Parathyroid adenoma (tissue), 2 donors: ENCODE measurements at regions not wholly inside any gene's neighbourhood (a gene's known extent, or its start where the extent isn't known, plus 50 kb on each side); places are given as distances from the start of the nearest gene placed in this dataset.

Experiments used
- H2AFZ ChIP-seq: fragments of 300-600 bp; sonication (generic); one replicate; pipeline ENCODE4 v1.7.0; 2017; ENCODE audit warnings: antibody characterized with exemption, mild to moderate bottlenecking
- H3K27ac ChIP-seq: fragments of 300-600 bp; sonication (generic); one replicate; pipeline ENCODE4 v1.7.0; 2017
- H3K27me3 ChIP-seq: fragments of 300-600 bp; sonication (generic); one replicate; pipeline ENCODE4 v1.7.0; 2017; ENCODE audit warnings: low read length; ENCODE audit not compliant: control insufficient read depth, insufficient read depth
- H3K36me3 ChIP-seq: fragments of 300-600 bp; sonication (generic); one replicate; pipeline ENCODE4 v1.7.0; 2017; ENCODE audit warnings: low read length; ENCODE audit not compliant: control insufficient read depth, insufficient read depth
- H3K4me1 ChIP-seq: fragments of 300-600 bp; sonication (generic); one replicate; pipeline ENCODE4 v1.7.0; 2017; ENCODE audit warnings: control low read depth
- H3K4me2 ChIP-seq: fragments of 300-600 bp; sonication (generic); one replicate; pipeline ENCODE4 v1.7.0; 2017; ENCODE audit warnings: low read length
- H3K4me3 ChIP-seq: fragments of 300-600 bp; sonication (generic); one replicate; pipeline ENCODE4 v1.7.0; 2017; ENCODE audit warnings: low read depth, low read length
- H3K79me2 ChIP-seq: fragments of 300-600 bp; sonication (generic); one replicate; pipeline ENCODE4 v1.7.0; 2017; ENCODE audit warnings: control low read depth
- H3K9ac ChIP-seq: fragments of 300-600 bp; sonication (generic); one replicate; pipeline ENCODE4 v1.7.0; 2017; ENCODE audit warnings: mild to moderate bottlenecking
- H3K9me3 ChIP-seq: fragments of 300-600 bp; sonication (generic); one replicate; pipeline ENCODE4 v1.7.0; 2017; ENCODE audit warnings: low read length; ENCODE audit not compliant: control insufficient read depth
- TF ChIP-seq, protein P1 (sequence below): fragments of 300-600 bp; sonication (generic); IDR thresholded peaks from one replicate; pipeline ENCODE4 v1.7.0; 2017; ENCODE audit warnings: antibody characterized with exemption, mild to moderate bottlenecking
- donor health status: primary hyperparathyroidism.

GRCh38 chr1:199858171-199858570 is 169.3 kb upstream of the NR5A2 start:
- H3K36me3 ChIP-seq, result no peaks in the 10 kb centered on the region

GRCh38 chr1:199858856-199859255 is 168.7 kb upstream of the NR5A2 start:
- H3K9ac ChIP-seq, result no peak overlapping the region
- H2AFZ ChIP-seq, result no peak overlapping the region
- TF ChIP-seq, protein P1, sequence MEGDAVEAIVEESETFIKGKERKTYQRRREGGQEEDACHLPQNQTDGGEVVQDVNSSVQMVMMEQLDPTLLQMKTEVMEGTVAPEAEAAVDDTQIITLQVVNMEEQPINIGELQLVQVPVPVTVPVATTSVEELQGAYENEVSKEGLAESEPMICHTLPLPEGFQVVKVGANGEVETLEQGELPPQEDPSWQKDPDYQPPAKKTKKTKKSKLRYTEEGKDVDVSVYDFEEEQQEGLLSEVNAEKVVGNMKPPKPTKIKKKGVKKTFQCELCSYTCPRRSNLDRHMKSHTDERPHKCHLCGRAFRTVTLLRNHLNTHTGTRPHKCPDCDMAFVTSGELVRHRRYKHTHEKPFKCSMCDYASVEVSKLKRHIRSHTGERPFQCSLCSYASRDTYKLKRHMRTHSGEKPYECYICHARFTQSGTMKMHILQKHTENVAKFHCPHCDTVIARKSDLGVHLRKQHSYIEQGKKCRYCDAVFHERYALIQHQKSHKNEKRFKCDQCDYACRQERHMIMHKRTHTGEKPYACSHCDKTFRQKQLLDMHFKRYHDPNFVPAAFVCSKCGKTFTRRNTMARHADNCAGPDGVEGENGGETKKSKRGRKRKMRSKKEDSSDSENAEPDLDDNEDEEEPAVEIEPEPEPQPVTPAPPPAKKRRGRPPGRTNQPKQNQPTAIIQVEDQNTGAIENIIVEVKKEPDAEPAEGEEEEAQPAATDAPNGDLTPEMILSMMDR, result no peak
- no peak overlapping the region for H3K27ac ChIP-seq
- H3K27me3 ChIP-seq, result no peaks in the 10 kb centered on the region
- no peaks in the 10 kb centered on the region for H3K9me3 ChIP-seq
- no peaks in the 10 kb centered on the region for H3K36me3 ChIP-seq
- no peak overlapping the region for H3K4me3 ChIP-seq
- no peak overlapping the region for H3K4me2 ChIP-seq
- no peaks in the 10 kb centered on the region for H3K4me1 ChIP-seq
- no peaks in the 10 kb centered on the region for H3K79me2 ChIP-seq

More at GRCh38 chr1:199858171-199858570, 169.3 kb upstream of the NR5A2 start:
- Histone ChIP-seq H3K4me2 (no peak overlapping the region), H3K27me3 (no peaks in the 10 kb centered on the region), H3K79me2 (no peaks in the 10 kb centered on the region), H3K27ac (no peak overlapping the region), H2AFZ (no peak overlapping the region), H3K4me3 (no peak overlapping the region), H3K9me3 (no peaks in the 10 kb centered on the region), H3K4me1 (no peaks in the 10 kb centered on the region), H3K9ac (no peak overlapping the region)
- TF ChIP-seq, protein P1, result no peak

DNA sequence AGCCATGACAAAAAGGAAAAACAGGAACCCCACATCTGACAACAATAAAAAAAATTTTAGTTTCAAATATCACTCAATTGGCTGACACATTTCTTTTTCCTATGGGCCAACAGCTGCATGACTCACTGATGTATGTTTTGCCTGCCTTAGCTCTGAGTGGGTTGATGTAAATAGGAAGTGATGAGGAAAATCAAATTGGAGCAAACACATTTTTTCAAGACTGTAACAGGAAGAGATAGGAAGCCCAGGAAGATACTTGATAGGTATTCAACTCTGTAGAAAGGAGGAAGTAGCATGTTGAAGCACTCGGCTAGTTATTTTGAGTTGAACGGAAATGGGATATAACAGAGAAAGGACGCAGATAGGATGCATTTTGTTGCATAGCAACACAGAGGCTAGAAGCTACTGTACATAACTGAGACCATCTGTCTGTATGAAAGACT is 168.0 kb upstream of the NR5A2 start:
- no peaks in the 10 kb centered on the region for H3K4me1 ChIP-seq
- no peak overlapping the region for H2AFZ ChIP-seq
- no peaks in the 10 kb centered on the region for H3K27me3 ChIP-seq
- TF ChIP-seq, protein P1, result no peak
- H3K9ac ChIP-seq, result no peak overlapping the region
- no peaks in the 10 kb centered on the region for H3K36me3 ChIP-seq
- no peak overlapping the region for H3K27ac ChIP-seq
- no peaks in the 10 kb centered on the region for H3K79me2 ChIP-seq
- no peak overlapping the region for H3K4me2 ChIP-seq
- H3K9me3 ChIP-seq, result no peaks in the 10 kb centered on the region
- H3K4me3 ChIP-seq, result no peak overlapping the region

- no peaks in the 10 kb centered on the region for H3K27me3 ChIP-seq
- H3K4me3 ChIP-seq, result no peak overlapping the region
Measured at GRCh38 chr1:199861020-199861795, 166.3 kb upstream of the NR5A2 start.

More at GRCh38 chr1:199861020-199861795, 166.3 kb upstream of the NR5A2 start:
- Histone ChIP-seq H3K4me2 (no peak overlapping the region), H2AFZ (no peak overlapping the region), H3K4me1 (no peaks in the 10 kb centered on the region), H3K27ac (no peak overlapping the region), H3K9me3 (no peaks in the 10 kb centered on the region), H3K36me3 (no peaks in the 10 kb centered on the region), H3K9ac (no peak overlapping the region), H3K79me2 (no peaks in the 10 kb centered on the region)
- TF ChIP-seq, protein P1, result no peak
